Stomach (tissue), 4 donors: ENCODE measurements at regions not wholly inside any gene's neighbourhood (a gene's known extent, or its start where the extent isn't known, plus 50 kb on each side); places are given as distances from the start of the nearest gene placed in this dataset.

Experiments
- CTCF ChIP-seq, 7 experiments: fragments of 450-650 bp in 4 of 7; fragments of 200-600 bp in 3 of 7; sonication (generic) in 3 of 7; IDR thresholded peaks; one replicate each; pipeline ENCODE4 v1.5.1; 2016 to 2019; ENCODE audit warnings: antibody characterized with exemption in 7 of 7, control low read depth in 2 of 7, mild to moderate bottlenecking in 1 of 7
- EP300 ChIP-seq: sonication (generic); formaldehyde crosslinking; IDR thresholded peaks from one replicate; pipeline ENCODE4 v1.6.1; 2017; ENCODE audit warnings: antibody characterized with exemption
- POLR2A ChIP-seq, 4 donors: fragments of 450-650 bp; IDR thresholded peaks; one replicate each; pipeline ENCODE4 v1.6.1; 2016; ENCODE audit warnings: antibody characterized with exemption in 4 of 4, control low read depth in 2 of 4, mild to moderate bottlenecking in 1 of 4, moderate library complexity in 1 of 4

GRCh38 chr4:114318309-114318708 lies 280.3 kb upstream of the UGT8 start:
- TF ChIP-seq POLR2A (IDR thresholded peaks at IDR 0.05) (no peak), CTCF (IDR thresholded peaks at IDR 0.05) (no peak), EP300 (no peak)
